A673 (cell line): ENCODE measurements at regions not wholly inside any gene's neighbourhood (a gene's known extent, or its start where the extent isn't known, plus 50 kb on each side); places are given as distances from the start of the nearest gene placed in this dataset.

ENCODE experiments used
- BruUV-seq: library from RNA; stranded (reverse); fragments of 400-500 nt; replicated peaks from 2 replicates; lab custom pipeline; 2021; lab: Mats Ljungman, UMichigan
- CTCF ChIA-PET: fragments of 300-600 bp; sonication (Branson Sonifier 250); formaldehyde crosslinking; loops from one replicate; lab custom pipeline; 2022; ENCODE audit warnings: antibody characterized with exemption; lab: Charles Lee
- POLR2A ChIA-PET: fragments of 300-600 bp; sonication (Branson Sonifier 250); formaldehyde crosslinking; loops from one replicate; lab custom pipeline; 2022; ENCODE audit warnings: antibody characterized with exemption; ENCODE audit not compliant: low non-redundant PET; lab: Charles Lee
- DNase-seq: peaks from one replicate; pipeline ENCODE4 v3.0.0-alpha.2; 2015; ENCODE audit warnings: low spot score
- H3K27ac ChIP-seq: fragments of 200-600 bp; sonication (generic); 2 replicates; pipeline ENCODE4 v1.5.1; 2016; ENCODE audit warnings: mixed run types, low read depth, mild to moderate bottlenecking, mixed read lengths, antibody characterized with exemption, low read length; ENCODE audit not compliant: poor library complexity, severe bottlenecking
- H3K27me3 ChIP-seq: fragments of 200-600 bp; sonication (generic); replicated peaks from 2 replicates; pipeline ENCODE4 v1.6.1; 2017; ENCODE audit warnings: mixed run types, low read depth, mild to moderate bottlenecking, mixed read lengths, antibody characterized with exemption, low read length; ENCODE audit not compliant: insufficient read depth, poor library complexity
- H3K36me3 ChIP-seq: fragments of 200-600 bp; sonication (generic); 2 replicates; pipeline ENCODE4 v1.6.1; 2016; ENCODE audit warnings: mixed run types, mild to moderate bottlenecking, mixed read lengths, antibody characterized with exemption, low read length; ENCODE audit not compliant: insufficient read depth, poor library complexity, severe bottlenecking
- H3K4me1 ChIP-seq: fragments of 200-600 bp; sonication (generic); 2 replicates; pipeline ENCODE4 v1.6.1; 2017; ENCODE audit warnings: mixed run types, mild to moderate bottlenecking, mixed read lengths, antibody characterized with exemption, low read length; ENCODE audit not compliant: insufficient read depth, poor library complexity, severe bottlenecking
- H3K4me3 ChIP-seq: fragments of 200-600 bp; sonication (generic); 2 replicates; pipeline ENCODE4 v1.5.1; 2016; ENCODE audit warnings: low read depth, mixed run types, mild to moderate bottlenecking, mixed read lengths, low read length; ENCODE audit not compliant: poor library complexity, severe bottlenecking
- H3K9me3 ChIP-seq: fragments of 200-600 bp; sonication (generic); 2 replicates; pipeline ENCODE4 v1.6.1; 2016; ENCODE audit warnings: mixed run types, low read depth, mild to moderate bottlenecking, mixed read lengths, antibody characterized with exemption, low read length; ENCODE audit not compliant: poor library complexity, severe bottlenecking
- CTCF ChIP-seq: fragments of 300-800, 200-600 bp; sonication (generic); conservative IDR thresholded peaks from 2 replicates; pipeline ENCODE4 v1.5.1; 2017; ENCODE audit warnings: low read depth, mild to moderate bottlenecking, antibody characterized with exemption, low read length, moderate library complexity, mixed read lengths
- EZH2 ChIP-seq: fragments of 200-600 bp; sonication (generic); IDR thresholded peaks from 2 replicates; pipeline ENCODE4 v1.6.1; 2017; ENCODE audit warnings: borderline replicate concordance, low read depth, mild to moderate bottlenecking, mixed read lengths, antibody characterized with exemption, low read length; ENCODE audit not compliant: poor library complexity, severe bottlenecking
- intact Hi-C: fragments of 100-400 bp; cut with micrococcal nuclease; formaldehyde crosslinking; loops from one replicate; pipeline ENCODE4 v1.10.0; 2022; ENCODE audit not compliant: unreplicated experiment

GRCh38 chr10:20606985-20607384, 290.1 kb downstream of the NEBL start:
- DNase-seq: no peak
- no peaks in the 10 kb centered on the region for H3K9me3 ChIP-seq
- no peak overlapping the region for H3K4me3 ChIP-seq
- CTCF ChIA-PET: no interaction called here
- BruUV-seq: no TSS peak
- H3K4me1 ChIP-seq: no peaks in the 10 kb centered on the region
- H3K27ac ChIP-seq: no peak overlapping the region
- no peaks in the 10 kb centered on the region for H3K27me3 ChIP-seq
- intact Hi-C loops: no loop called here
- TF ChIP-seq CTCF: no peak
- TF ChIP-seq EZH2: no peak
- no peaks in the 10 kb centered on the region for H3K36me3 ChIP-seq
- POLR2A ChIA-PET: no interaction called here

- TF ChIP-seq EZH2 (no peak), CTCF (no peak)
- DNase-seq: no peak
- no TSS peak for BruUV-seq
- Histone ChIP-seq H3K4me3 (no peak overlapping the region), H3K9me3 (no peaks in the 10 kb centered on the region), H3K27ac (no peak overlapping the region), H3K4me1 (peaks cover 9% of the 10 kb centered on the region), H3K27me3 (no peaks in the 10 kb centered on the region), H3K36me3 (no peaks in the 10 kb centered on the region)
- intact Hi-C loops: no loop called here
- CTCF ChIA-PET: no interaction called here
- POLR2A ChIA-PET: no interaction called here
Measured at GRCh38 chr10:20601941-20602461, 295.1 kb downstream of the NEBL start.

GRCh38 chr10:20598590-20598989, 298.5 kb downstream of the NEBL start:
- H3K27me3 ChIP-seq: no peaks in the 10 kb centered on the region
- H3K4me3 ChIP-seq: no peak overlapping the region
- CTCF ChIA-PET: no interaction called here
- peaks cover 9% of the 10 kb centered on the region for H3K4me1 ChIP-seq
- POLR2A ChIA-PET: no interaction called here
- peak; percentile 82 for DNase-seq
- BruUV-seq: no TSS peak
- no peaks in the 10 kb centered on the region for H3K9me3 ChIP-seq
- no peaks in the 10 kb centered on the region for H3K36me3 ChIP-seq
- TF ChIP-seq EZH2 (no peak), CTCF (no peak)
- intact Hi-C loops: no loop called here
- H3K27ac ChIP-seq: no peak overlapping the region
